H9 (cell line): ENCODE measurements at regions not wholly inside any gene's neighbourhood (a gene's known extent, or its start where the extent isn't known, plus 50 kb on each side); places are given as distances from the start of the nearest gene placed in this dataset.

Source experiments
- DNase-seq: peaks from one replicate; pipeline ENCODE4 v3.0.0-alpha.2; 2017
- H2AFZ ChIP-seq: one replicate; pipeline ENCODE4 v1.6.1; 2013; ENCODE audit warnings: mild to moderate bottlenecking, low read length, control low read depth, moderate library complexity
- H2AK5ac ChIP-seq: 2 replicates; pipeline ENCODE4 v1.6.1; 2013; ENCODE audit warnings: low read length, control low read depth, mixed read lengths; ENCODE audit not compliant: insufficient read length
- H2BK120ac ChIP-seq: one replicate; pipeline ENCODE4 v1.6.1; 2013; ENCODE audit warnings: low read depth, mild to moderate bottlenecking, low read length, control low read depth, inconsistent platforms; ENCODE audit not compliant: poor library complexity, severe bottlenecking
- H2BK12ac ChIP-seq: 2 replicates; pipeline ENCODE4 v1.6.1; 2013; ENCODE audit warnings: low read length, control low read depth, mixed read lengths, low read depth; ENCODE audit not compliant: insufficient read length
- H2BK15ac ChIP-seq: 2 replicates; pipeline ENCODE4 v1.6.1; 2013; ENCODE audit warnings: low read depth, low read length, control low read depth
- H2BK20ac ChIP-seq: one replicate; pipeline ENCODE4 v1.6.1; 2013; ENCODE audit warnings: low read depth, mild to moderate bottlenecking, low read length, control low read depth, inconsistent platforms; ENCODE audit not compliant: poor library complexity, severe bottlenecking
- H2BK5ac ChIP-seq: 2 replicates; pipeline ENCODE4 v1.6.1; 2013; ENCODE audit warnings: low read length, control low read depth, mixed read lengths; ENCODE audit not compliant: insufficient read length
- H3K14ac ChIP-seq: 2 replicates; pipeline ENCODE4 v1.6.1; 2013; ENCODE audit warnings: low read length, control low read depth; ENCODE audit not compliant: insufficient read depth
- H3K18ac ChIP-seq: 2 replicates; pipeline ENCODE4 v1.6.1; 2013; ENCODE audit warnings: low read depth, mild to moderate bottlenecking, mixed read lengths, low read length, control low read depth; ENCODE audit not compliant: insufficient read length
- H3K23ac ChIP-seq: 2 replicates; pipeline ENCODE4 v1.6.1; 2013; ENCODE audit warnings: low read length, control low read depth, mixed read lengths, low read depth; ENCODE audit not compliant: insufficient read length
- H3K23me2 ChIP-seq: 2 replicates; pipeline ENCODE4 v1.6.1; 2013; ENCODE audit warnings: low read depth, mild to moderate bottlenecking, mixed read lengths, low read length, control low read depth; ENCODE audit not compliant: insufficient read length, poor library complexity, severe bottlenecking
- H3K27ac ChIP-seq: 2 replicates; pipeline ENCODE4 v1.5.1; 2013; ENCODE audit warnings: low read length, control low read depth, mixed read lengths, low read depth; ENCODE audit not compliant: insufficient read length
- H3K27me3 ChIP-seq: 2 replicates; pipeline ENCODE4 v1.6.1; 2013; ENCODE audit warnings: low read length, control low read depth, inconsistent platforms; ENCODE audit not compliant: insufficient read depth
- H3K4ac ChIP-seq: 2 replicates; pipeline ENCODE4 v1.6.1; 2013; ENCODE audit warnings: low read depth, mild to moderate bottlenecking, control low read depth, inconsistent platforms, low read length, moderate library complexity
- H3K4me1 ChIP-seq: 2 replicates; pipeline ENCODE4 v1.6.1; 2013; ENCODE audit warnings: low read length, control low read depth, inconsistent platforms; ENCODE audit not compliant: insufficient read depth
- H3K4me2 ChIP-seq: 2 replicates; pipeline ENCODE4 v1.6.1; 2013; ENCODE audit warnings: low read length, control low read depth, mixed read lengths; ENCODE audit not compliant: insufficient read length, insufficient read depth
- H3K56ac ChIP-seq: 2 replicates; pipeline ENCODE4 v1.6.1; 2013; ENCODE audit warnings: low read depth, mild to moderate bottlenecking, mixed read lengths, low read length, control low read depth; ENCODE audit not compliant: insufficient read length
- H3K79me1 ChIP-seq: 2 replicates; pipeline ENCODE4 v1.6.1; 2013; ENCODE audit warnings: low read depth, mild to moderate bottlenecking, moderate library complexity, low read length, control low read depth, inconsistent platforms; ENCODE audit not compliant: insufficient read depth, poor library complexity, severe bottlenecking
- H3K79me2 ChIP-seq: 2 replicates; pipeline ENCODE4 v1.6.1; 2013; ENCODE audit warnings: low read length, control low read depth, inconsistent platforms; ENCODE audit not compliant: insufficient read depth
- H3K9ac ChIP-seq: 2 replicates; pipeline ENCODE4 v1.6.1; 2013; ENCODE audit warnings: low read length, control low read depth, mixed read lengths; ENCODE audit not compliant: insufficient read length; ENCODE audit errors: extremely low read depth
- H3K9me3 ChIP-seq: one replicate; pipeline ENCODE4 v1.6.1; 2013; ENCODE audit warnings: low read depth, low read length, inconsistent platforms; ENCODE audit not compliant: control insufficient read depth
- H3T11ph ChIP-seq: one replicate; pipeline ENCODE4 v1.6.1; 2013; ENCODE audit warnings: mild to moderate bottlenecking, low read length, control low read depth, inconsistent platforms
- H4K20me1 ChIP-seq: one replicate; pipeline ENCODE4 v1.6.1; 2013; ENCODE audit not compliant: control insufficient read depth, insufficient read length, insufficient read depth
- H4K5ac ChIP-seq: 2 replicates; pipeline ENCODE4 v1.6.1; 2013; ENCODE audit warnings: low read depth, mild to moderate bottlenecking, mixed read lengths, low read length, control low read depth; ENCODE audit not compliant: insufficient read length
- H4K8ac ChIP-seq: replicated peaks from 2 replicates; pipeline ENCODE4 v1.6.1; 2013; ENCODE audit warnings: low read length, control low read depth, mixed read lengths, low read depth; ENCODE audit not compliant: insufficient read length
- H4K91ac ChIP-seq: 2 replicates; pipeline ENCODE4 v1.6.1; 2013; ENCODE audit warnings: low read depth, mild to moderate bottlenecking, moderate library complexity, mixed read lengths, low read length, control low read depth; ENCODE audit not compliant: insufficient read length
- H3K27ac Mint-ChIP-seq, 3 experiments: 2 replicates in 2 of 3; 3 replicates in 1 of 3; pipeline ENCODE4 v1.8.0; 2020 to 2021; ENCODE audit warnings: mixed read lengths in 3 of 3, mild to moderate bottlenecking in 1 of 3, moderate library complexity in 1 of 3
- H3K27me3 Mint-ChIP-seq: 2 replicates; pipeline ENCODE4 v1.8.0; 2021; ENCODE audit warnings: low read depth, mild to moderate bottlenecking, moderate library complexity, mixed read lengths
- H3K36me3 Mint-ChIP-seq, 3 experiments: 2 replicates in 2 of 3; 3 replicates in 1 of 3; pipeline ENCODE4 v1.8.0; 2020 to 2021; ENCODE audit warnings: low read depth in 3 of 3, mixed read lengths in 3 of 3; ENCODE audit not compliant: insufficient read depth in 1 of 3
- H3K4me1 Mint-ChIP-seq, 2 experiments: 2 replicates each; pipeline ENCODE4 v1.8.0; 2020; ENCODE audit warnings: mixed read lengths in 2 of 2
- H3K4me3 Mint-ChIP-seq, 2 experiments: 2 replicates in 1 of 2; 3 replicates in 1 of 2; pipeline ENCODE4 v1.8.0; 2020 to 2021; ENCODE audit warnings: mild to moderate bottlenecking in 2 of 2, mixed read lengths in 2 of 2, moderate library complexity in 1 of 2
- H3K9me3 Mint-ChIP-seq, 2 experiments: 2 replicates in 1 of 2; 3 replicates in 1 of 2; pipeline ENCODE4 v1.8.0; 2020; ENCODE audit warnings: mild to moderate bottlenecking in 2 of 2, mixed read lengths in 2 of 2, moderate library complexity in 1 of 2
- CTCF ChIP-seq: fragments of 200-600 bp; sonication (generic); conservative IDR thresholded peaks from 3 replicates; pipeline ENCODE4 v1.8.0; 2021; ENCODE audit warnings: antibody characterized with exemption, mild to moderate bottlenecking
- WGBS: extraction: QIAGEN DNeasy Blood & Tissue Kit; methylation state at CpG from one replicate; pipeline ENCODE4 v1.1.7; 2013; ENCODE audit warnings: missing lambda C conversion rate, low lambda C conversion rate, mixed read lengths; ENCODE audit not compliant: insufficient read length; ENCODE audit errors: extremely low coverage; 5-methylcytosine and 5-hydroxymethylcytosine counted together

DNA sequence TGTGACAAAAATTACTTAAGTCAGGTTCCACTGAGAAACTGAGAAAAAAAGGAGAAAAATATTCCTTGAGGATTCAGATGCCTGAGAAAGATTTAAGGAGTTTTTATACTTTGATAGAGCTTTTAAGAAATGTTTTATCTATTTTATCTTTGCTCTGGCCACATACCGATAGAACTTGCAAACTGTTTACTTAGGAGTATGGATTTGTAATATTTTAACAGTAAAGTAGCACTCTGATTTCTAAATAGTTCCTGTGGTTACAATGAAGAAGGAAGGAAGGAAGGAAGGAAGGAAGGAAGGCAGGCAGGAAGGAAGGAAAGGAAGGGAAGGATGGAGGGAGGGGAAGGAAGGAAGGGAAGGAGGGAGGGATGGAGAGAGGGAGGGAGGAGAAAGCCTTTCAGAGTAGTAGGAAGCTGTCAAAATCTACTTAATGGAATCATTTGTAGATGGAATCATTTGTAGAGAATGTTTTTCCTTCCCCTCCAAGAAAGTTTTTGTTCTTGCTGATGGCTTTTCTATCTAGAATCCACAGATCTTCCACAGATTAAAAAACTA, 489.0 kb upstream of the ANKRD30A start:
- Histone ChIP-seq H3K18ac (no peak overlapping the region), H2AFZ (no peak overlapping the region), H2BK5ac (no peak overlapping the region), H3K9me3 (no peaks in the 10 kb centered on the region), H2BK120ac (no peak overlapping the region), H3K56ac (no peak overlapping the region), H3K79me2 (no peaks in the 10 kb centered on the region), H4K91ac (no peak overlapping the region), H4K20me1 (no peaks in the 10 kb centered on the region), H4K8ac (no peak overlapping the region), H3K79me1 (no peaks in the 10 kb centered on the region), H2BK15ac (no peak overlapping the region), H3K4me1 (no peaks in the 10 kb centered on the region), H3K23me2 (no peaks in the 10 kb centered on the region), H3T11ph (no peak overlapping the region), H3K27me3 (no peaks in the 10 kb centered on the region), H2AK5ac (no peak overlapping the region), H4K5ac (no peak overlapping the region), H3K4ac (no peak overlapping the region), H2BK12ac (no peak overlapping the region), H3K14ac (no peak overlapping the region), H3K27ac (no peak overlapping the region), H3K23ac (no peak overlapping the region), H3K9ac (no peak overlapping the region), H2BK20ac (no peak overlapping the region), H3K4me2 (no peak overlapping the region)
- H3K4me1 Mint-ChIP-seq = no peaks in the 10 kb centered on the region
- no peaks in the 10 kb centered on the region for H3K27me3 Mint-ChIP-seq
- no peak for TF ChIP-seq CTCF
- WGBS = no CpG with 5 or more reads among the region's 1 CpG
- H3K27ac Mint-ChIP-seq = no peak overlapping the region
- no peak for DNase-seq
- H3K4me3 Mint-ChIP-seq = no peak overlapping the region
- H3K9me3 Mint-ChIP-seq = peaks cover 3 to 5% of the 10 kb centered on the region in 2 experiments; a peak in 1 of 5 replicates
- H3K36me3 Mint-ChIP-seq = peaks cover 0 to 6% (median under 1%) of the 10 kb centered on the region in 3 experiments; a peak in 2 of 7 replicates
